Heart right ventricle (tissue), 16 donors: ENCODE measurements at regions not wholly inside any gene's neighbourhood (a gene's known extent, or its start where the extent isn't known, plus 50 kb on each side); places are given as distances from the start of the nearest gene placed in this dataset.

Experiments
- ATAC-seq, 8 donors: fragments of 200-7000 bp; cut with Tn5 transposase; one replicate each; pipeline ENCODE4 v1.9.1; 2020; ENCODE audit warnings: mild to moderate bottlenecking in 8 of 8, moderate library complexity in 8 of 8, moderate number of reproducible peaks in 1 of 8
- DNase-seq, 2 donors: peaks; one replicate each; pipeline ENCODE4 v3.0.0-alpha.2; 2020
- H3K27ac ChIP-seq, 10 donors: fragments of 200-600 bp; sonication (generic) in 2 of 10; one replicate each; pipeline versions ENCODE4 v1.5.0 to v1.8.0; 2020 to 2022; ENCODE audit warnings: mild to moderate bottlenecking in 3 of 10
- H3K27me3 ChIP-seq, 7 donors: fragments of 200-600 bp; one replicate each; pipeline ENCODE4 v1.8.0; 2021 to 2022; ENCODE audit warnings: mild to moderate bottlenecking in 2 of 7
- H3K36me3 ChIP-seq, 9 donors: fragments of 200-600 bp; sonication (generic) in 1 of 9; one replicate each; pipeline versions ENCODE4 v1.5.0 to v1.8.0; 2020 to 2022; ENCODE audit warnings: mild to moderate bottlenecking in 2 of 9
- H3K4me1 ChIP-seq, 9 donors: fragments of 200-600 bp; sonication (generic) in 1 of 9; one replicate each; pipeline versions ENCODE4 v1.5.0 to v1.8.0; 2020 to 2022; ENCODE audit warnings: mild to moderate bottlenecking in 4 of 9
- H3K4me3 ChIP-seq, 10 donors: fragments of 200-600 bp; sonication (generic) in 2 of 10; one replicate each; pipeline versions ENCODE4 v1.5.0 to v1.8.0; 2020 to 2022; ENCODE audit warnings: mild to moderate bottlenecking in 7 of 10, moderate library complexity in 2 of 10
- H3K9me3 ChIP-seq, 11 donors: fragments of 200-600 bp in 10 of 11; sonication (generic) in 2 of 11; one replicate each; pipeline versions ENCODE4 v1.5.0 to v1.8.0; 2013 to 2022; ENCODE audit warnings: mild to moderate bottlenecking in 2 of 11, control low read depth in 1 of 11, moderate library complexity in 1 of 11
- WGBS, 2 donors: extraction: QIAGEN DNeasy Blood & Tissue Kit; methylation state at CpG; one replicate each; pipeline ENCODE4 v1.1.7; 2013; ENCODE audit warnings: inconsistent platforms in 1 of 2; 5-methylcytosine and 5-hydroxymethylcytosine counted together
- intact Hi-C, 10 donors: fragments of 100-400 bp; cut with DNase I; formaldehyde crosslinking; loops; one replicate each; pipeline versions ENCODE4 v1.11.1 to v1.14.2; 2022
- TF ChIP-seq, protein P1 (sequence below), 9 donors: fragments of 200-600 bp; sonication (generic) in 2 of 9; IDR thresholded peaks; one replicate each; pipeline versions ENCODE4 v1.5.0 to v1.8.0; 2021 to 2022; ENCODE audit warnings: antibody characterized with exemption in 9 of 9, mild to moderate bottlenecking in 5 of 9, moderate library complexity in 1 of 9
- donor health status: Arrhythmogenic right ventricular cardiomyopathy.
- donor health status: ischemic (EF 13 %, LVEDD 7.1; RV severe dilation, severe dysfunction).
- donor health status: healthy with polysubstance abuse.
- donor health status: DM: no; HTN: yes; CAD: no.
- donor health status: DM: no; HTN: no; CAD: no.
- donor health status: ischemic (EF 25% LVEDD 6.9; RV normal size, moderate dysfunction).
- donor health status: ischemic (EF 25% LVEDD 5.7; RV mildly dilated, moderate dysfunction).
- donor health status: healthy.
- donor health status: DM: yes; HTN: yes; CAD: no.
- donor health status: Ischemic cardiomyopathy.
- donor health status: ischemic (EF 35%, LVEDD 5.7; RV mildly dilated, moderate dysfunction).
- donor health status: nonischemic (EF 11% LVEDD 7.7; RV severe dilation, severe dysfunction).
- donor health status: DM: yes; HTN: yes; CAD: no.
- donor health status: PGD.
- donor health status: ischemic (EF 29% LVEDD 5.4; RV normal size, mild dysfunction).
- donor health status: nonischemic (EF 23%, LVEDD 6.1; RV moderate dilation, normal function).

DNA sequence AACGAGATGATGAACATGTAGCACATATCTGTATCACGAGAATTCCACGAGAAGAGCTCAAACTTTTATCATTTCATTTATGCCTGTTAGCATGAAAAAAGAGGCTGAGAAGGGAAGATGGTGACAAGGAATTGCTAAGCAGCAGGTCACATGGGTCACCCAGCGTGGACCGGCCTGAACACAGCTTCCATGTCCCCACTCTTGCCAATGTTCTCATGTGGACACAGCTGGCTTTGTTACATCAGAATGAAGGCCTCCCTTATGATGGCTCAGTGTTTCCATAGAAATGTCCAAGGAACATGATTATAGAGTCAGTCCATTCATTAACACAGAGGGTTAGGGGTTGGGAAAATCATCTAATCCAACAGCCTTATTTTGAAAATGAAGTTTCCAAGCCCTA lies 215.4 kb downstream of the CMPK2 start:
- WGBS, 2 donors = 81 to 86% methylated on average over 5 of the region's 5 CpGs
- peaks cover 0 to 9% (median 0%) of the 10 kb centered on the region in 7 donors for H3K27me3 ChIP-seq
- no peak overlapping the region for H3K4me3 ChIP-seq
- H3K4me1 ChIP-seq = no peaks in the 10 kb centered on the region
- intact Hi-C loops = no loop called here
- DNase-seq = no peak
- TF ChIP-seq, protein P1, sequence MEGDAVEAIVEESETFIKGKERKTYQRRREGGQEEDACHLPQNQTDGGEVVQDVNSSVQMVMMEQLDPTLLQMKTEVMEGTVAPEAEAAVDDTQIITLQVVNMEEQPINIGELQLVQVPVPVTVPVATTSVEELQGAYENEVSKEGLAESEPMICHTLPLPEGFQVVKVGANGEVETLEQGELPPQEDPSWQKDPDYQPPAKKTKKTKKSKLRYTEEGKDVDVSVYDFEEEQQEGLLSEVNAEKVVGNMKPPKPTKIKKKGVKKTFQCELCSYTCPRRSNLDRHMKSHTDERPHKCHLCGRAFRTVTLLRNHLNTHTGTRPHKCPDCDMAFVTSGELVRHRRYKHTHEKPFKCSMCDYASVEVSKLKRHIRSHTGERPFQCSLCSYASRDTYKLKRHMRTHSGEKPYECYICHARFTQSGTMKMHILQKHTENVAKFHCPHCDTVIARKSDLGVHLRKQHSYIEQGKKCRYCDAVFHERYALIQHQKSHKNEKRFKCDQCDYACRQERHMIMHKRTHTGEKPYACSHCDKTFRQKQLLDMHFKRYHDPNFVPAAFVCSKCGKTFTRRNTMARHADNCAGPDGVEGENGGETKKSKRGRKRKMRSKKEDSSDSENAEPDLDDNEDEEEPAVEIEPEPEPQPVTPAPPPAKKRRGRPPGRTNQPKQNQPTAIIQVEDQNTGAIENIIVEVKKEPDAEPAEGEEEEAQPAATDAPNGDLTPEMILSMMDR (IDR thresholded peaks at IDR 0.05) = no peak
- no peak overlapping the region for H3K27ac ChIP-seq
- H3K36me3 ChIP-seq = no peaks in the 10 kb centered on the region
- no peaks in the 10 kb centered on the region for H3K9me3 ChIP-seq
- no peak for ATAC-seq

DNA sequence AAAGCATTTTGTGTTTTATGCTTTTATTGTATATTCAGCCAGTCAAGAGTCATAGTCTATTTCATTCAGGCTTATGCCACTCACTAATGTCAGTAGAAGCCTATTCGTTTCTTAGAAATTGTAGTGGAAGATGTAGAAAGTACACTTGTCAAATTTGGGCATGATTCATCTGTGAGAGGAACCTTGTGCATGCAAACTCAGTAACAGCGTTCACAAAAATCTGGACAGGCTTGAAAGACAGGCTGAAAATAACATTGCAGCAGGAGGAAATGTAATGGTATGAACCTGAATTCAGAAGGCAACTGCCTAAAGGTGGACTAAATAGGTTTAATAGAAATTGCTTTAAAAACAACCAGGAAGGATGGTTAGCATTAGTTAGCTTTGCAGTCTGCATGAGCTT lies 213.5 kb downstream of the CMPK2 start:
- 82 to 83% methylated on average over 2 of the region's 2 CpGs for WGBS, 2 donors
- no peaks in the 10 kb centered on the region for H3K9me3 ChIP-seq
- no peak for ATAC-seq
- H3K4me3 ChIP-seq = no peak overlapping the region
- H3K36me3 ChIP-seq = no peaks in the 10 kb centered on the region
- H3K27me3 ChIP-seq = peaks cover 0 to 9% (median 0%) of the 10 kb centered on the region in 7 donors
- no peak for DNase-seq
- H3K27ac ChIP-seq = no peak overlapping the region
- no peaks in the 10 kb centered on the region for H3K4me1 ChIP-seq
- TF ChIP-seq, protein P1 (IDR thresholded peaks at IDR 0.05) = no peak
- intact Hi-C loops = no loop called here

DNA sequence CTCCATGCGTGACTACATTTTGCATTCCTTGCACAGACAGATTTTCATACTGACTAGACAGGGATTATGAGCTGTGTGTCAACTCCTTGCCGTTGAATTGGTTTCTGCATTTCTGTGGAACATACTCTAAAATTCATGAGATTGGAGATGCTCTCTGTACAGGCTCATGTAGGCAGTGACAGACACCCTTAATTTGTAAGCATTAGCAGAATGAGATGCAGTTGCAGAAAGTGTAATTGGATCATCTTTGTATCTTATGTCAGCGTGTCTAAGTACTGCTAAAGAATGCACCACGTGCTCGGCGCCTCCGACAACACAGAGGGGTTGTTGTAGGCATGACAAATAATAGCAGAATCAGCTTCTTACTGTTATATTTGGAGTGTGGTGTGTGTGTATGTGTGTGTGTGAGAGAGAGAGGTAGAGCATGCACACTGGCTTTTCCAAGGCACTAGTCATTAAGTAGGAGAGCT lies 212.4 kb downstream of the CMPK2 start:
- TF ChIP-seq, protein P1 (IDR thresholded peaks at IDR 0.05) = no peak
- intact Hi-C loops = no loop called here
- no peaks in the 10 kb centered on the region for H3K4me1 ChIP-seq
- no peaks in the 10 kb centered on the region for H3K9me3 ChIP-seq
- DNase-seq (no peak), ATAC-seq (no peak)
- no peak overlapping the region for H3K27ac ChIP-seq
- whole genome bisulfite sequencing, 2 donors = 75 to 76% methylated on average over 7 of the region's 7 CpGs
- H3K36me3 ChIP-seq = no peaks in the 10 kb centered on the region
- peaks cover 0 to 3% (median 0%) of the 10 kb centered on the region in 7 donors for H3K27me3 ChIP-seq
- no peak overlapping the region for H3K4me3 ChIP-seq

DNA sequence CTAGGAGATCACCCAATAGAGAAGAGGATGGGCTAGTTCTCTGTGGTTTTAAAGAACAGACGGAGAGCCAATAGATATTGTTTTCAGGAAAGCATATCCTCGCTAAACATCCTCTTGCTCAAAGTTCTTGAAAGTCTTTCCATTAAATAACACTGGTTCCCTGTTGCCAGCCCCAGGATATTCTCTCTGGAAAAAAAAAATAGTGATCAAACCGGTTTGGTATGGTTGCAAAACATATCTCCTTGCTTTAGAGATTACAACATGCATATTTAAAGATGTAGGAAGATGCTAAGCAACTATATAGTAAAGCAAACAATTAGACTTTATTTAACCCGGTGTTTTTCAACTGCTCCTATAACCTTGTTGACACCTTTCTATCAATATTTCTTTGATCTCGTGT lies 211.4 kb downstream of the CMPK2 start:
- ATAC-seq (no peak), DNase-seq (no peak)
- Histone ChIP-seq H3K36me3 (no peaks in the 10 kb centered on the region), H3K27me3 (peaks cover 0 to 3% (median 0%) of the 10 kb centered on the region in 7 donors), H3K4me3 (no peak overlapping the region), H3K4me1 (no peaks in the 10 kb centered on the region), H3K27ac (no peak overlapping the region), H3K9me3 (no peaks in the 10 kb centered on the region)
- 50 to 62% methylated on average over 5 of the region's 5 CpGs for WGBS, 2 donors
- intact Hi-C loops = no loop called here
- TF ChIP-seq, protein P1 (IDR thresholded peaks at IDR 0.05) = no peak
